Neutrophil (primary cell): ENCODE measurements at regions not wholly inside any gene's neighbourhood (a gene's known extent, or its start where the extent isn't known, plus 50 kb on each side); places are given as distances from the start of the nearest gene placed in this dataset.

ENCODE experiments used
- H3K27ac ChIP-seq: fragments of 200-600 bp; sonication (generic); 2 replicates; pipeline ENCODE4 v1.5.1; 2016; ENCODE audit warnings: mild to moderate bottlenecking, moderate library complexity
- H3K27me3 ChIP-seq: fragments of 200-600 bp; sonication (generic); 2 replicates; pipeline ENCODE4 v1.6.0; 2016; ENCODE audit warnings: mild to moderate bottlenecking
- H3K36me3 ChIP-seq: fragments of 200-600 bp; sonication (generic); 2 replicates; pipeline ENCODE4 v1.5.1; 2017
- H3K4me1 ChIP-seq, 2 experiments: fragments of 200-600 bp in 1 of 2; sonication (generic) in 1 of 2; 1 replicate in 1 of 2; 2 replicates in 1 of 2; pipeline versions ENCODE4 v1.5.1 to v1.6.1; 2013 to 2016; ENCODE audit warnings: low read depth in 1 of 2, low read length in 1 of 2, mild to moderate bottlenecking in 1 of 2, moderate library complexity in 1 of 2; ENCODE audit not compliant: control insufficient read depth in 1 of 2, insufficient read depth in 1 of 2
- H3K4me3 ChIP-seq, 2 experiments: fragments of 200-600 bp in 1 of 2; sonication (generic) in 1 of 2; 1 replicate in 1 of 2; 2 replicates in 1 of 2; pipeline ENCODE4 v1.5.1; 2013 to 2016; ENCODE audit warnings: low read depth in 1 of 2, low read length in 1 of 2, mild to moderate bottlenecking in 1 of 2, moderate library complexity in 1 of 2
- H3K9me3 ChIP-seq: fragments of 200-600 bp; sonication (generic); 2 replicates; pipeline ENCODE4 v1.5.1; 2016
- TF ChIP-seq, protein P1 (sequence below): fragments of 200-600 bp; sonication (generic); IDR thresholded peaks from 2 replicates; pipeline ENCODE4 v1.5.1; 2016; ENCODE audit warnings: antibody characterized with exemption

DNA sequence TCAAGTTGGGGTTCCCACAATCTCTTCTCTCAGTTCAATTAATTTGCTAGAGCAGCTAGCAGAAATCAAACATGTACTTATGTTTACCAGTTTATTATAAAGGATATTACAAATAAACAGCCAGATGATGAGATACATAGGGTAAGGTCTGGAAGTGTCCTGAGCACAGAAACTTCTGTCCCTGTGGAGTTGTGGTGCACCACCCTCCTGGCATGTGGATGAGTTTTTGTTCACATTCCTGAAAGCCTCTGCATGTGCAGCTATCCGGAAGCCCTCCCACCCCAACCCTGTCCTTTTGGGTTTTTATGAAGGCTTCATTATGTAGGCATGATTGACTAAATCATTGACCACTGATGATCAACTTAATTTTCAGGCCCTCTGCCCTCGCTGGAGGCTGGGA is 791.2 kb upstream of the ZNF608 start:
- H3K4me1 ChIP-seq: no peaks in the 10 kb centered on the region
- H3K27me3 ChIP-seq: no peaks in the 10 kb centered on the region
- H3K36me3 ChIP-seq: no peaks in the 10 kb centered on the region
- H3K27ac ChIP-seq: no peak overlapping the region
- no peak overlapping the region for H3K4me3 ChIP-seq
- H3K9me3 ChIP-seq: no peaks in the 10 kb centered on the region
- TF ChIP-seq, protein P1, sequence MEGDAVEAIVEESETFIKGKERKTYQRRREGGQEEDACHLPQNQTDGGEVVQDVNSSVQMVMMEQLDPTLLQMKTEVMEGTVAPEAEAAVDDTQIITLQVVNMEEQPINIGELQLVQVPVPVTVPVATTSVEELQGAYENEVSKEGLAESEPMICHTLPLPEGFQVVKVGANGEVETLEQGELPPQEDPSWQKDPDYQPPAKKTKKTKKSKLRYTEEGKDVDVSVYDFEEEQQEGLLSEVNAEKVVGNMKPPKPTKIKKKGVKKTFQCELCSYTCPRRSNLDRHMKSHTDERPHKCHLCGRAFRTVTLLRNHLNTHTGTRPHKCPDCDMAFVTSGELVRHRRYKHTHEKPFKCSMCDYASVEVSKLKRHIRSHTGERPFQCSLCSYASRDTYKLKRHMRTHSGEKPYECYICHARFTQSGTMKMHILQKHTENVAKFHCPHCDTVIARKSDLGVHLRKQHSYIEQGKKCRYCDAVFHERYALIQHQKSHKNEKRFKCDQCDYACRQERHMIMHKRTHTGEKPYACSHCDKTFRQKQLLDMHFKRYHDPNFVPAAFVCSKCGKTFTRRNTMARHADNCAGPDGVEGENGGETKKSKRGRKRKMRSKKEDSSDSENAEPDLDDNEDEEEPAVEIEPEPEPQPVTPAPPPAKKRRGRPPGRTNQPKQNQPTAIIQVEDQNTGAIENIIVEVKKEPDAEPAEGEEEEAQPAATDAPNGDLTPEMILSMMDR: no peak

DNA sequence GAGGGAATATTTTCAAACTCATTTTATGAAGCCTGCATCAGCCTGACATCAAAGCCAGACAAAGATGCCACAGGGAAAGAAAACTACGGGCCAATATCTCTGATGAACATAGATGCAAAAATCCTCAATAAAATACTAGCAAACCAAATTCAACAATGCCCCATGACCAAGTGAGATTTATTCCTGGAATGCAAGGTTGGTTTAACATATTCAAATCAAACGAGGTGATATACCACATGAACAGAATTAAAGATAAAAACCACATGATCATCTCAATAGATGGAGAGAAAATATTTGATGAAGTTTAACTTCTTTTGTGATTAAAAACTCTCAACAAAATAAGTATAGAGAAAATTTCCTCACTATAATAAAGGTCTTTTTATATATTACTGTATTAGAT is 792.0 kb upstream of the ZNF608 start:
- Histone ChIP-seq H3K36me3 (no peaks in the 10 kb centered on the region), H3K27me3 (no peaks in the 10 kb centered on the region), H3K27ac (no peak overlapping the region), H3K9me3 (no peaks in the 10 kb centered on the region), H3K4me3 (no peak overlapping the region), H3K4me1 (no peaks in the 10 kb centered on the region)
- TF ChIP-seq, protein P1: no peak

DNA sequence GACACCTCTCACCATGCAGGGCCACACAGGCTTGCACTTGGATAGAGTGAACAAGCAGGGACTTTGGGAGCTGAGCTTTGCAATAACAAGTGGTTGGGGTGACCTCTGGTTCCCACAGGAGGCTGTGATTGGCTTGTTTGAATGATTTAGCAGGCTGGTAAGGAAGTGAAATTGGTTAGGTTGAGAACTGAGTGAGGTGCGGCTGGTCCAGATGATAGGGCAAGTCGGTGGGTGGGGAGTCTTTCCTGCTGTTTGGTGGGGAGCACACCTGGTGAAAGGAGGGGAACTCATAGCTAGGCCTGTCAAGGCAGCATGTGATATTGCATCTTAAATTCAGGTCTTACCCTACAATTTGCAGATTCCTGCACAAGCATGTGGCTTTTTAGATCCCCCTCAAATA is 794.6 kb upstream of the ZNF608 start:
- no peaks in the 10 kb centered on the region for H3K36me3 ChIP-seq
- no peak overlapping the region for H3K4me3 ChIP-seq
- no peaks in the 10 kb centered on the region for H3K27me3 ChIP-seq
- H3K9me3 ChIP-seq: no peaks in the 10 kb centered on the region
- TF ChIP-seq, protein P1: no peak
- no peaks in the 10 kb centered on the region for H3K4me1 ChIP-seq
- H3K27ac ChIP-seq: no peak overlapping the region

DNA sequence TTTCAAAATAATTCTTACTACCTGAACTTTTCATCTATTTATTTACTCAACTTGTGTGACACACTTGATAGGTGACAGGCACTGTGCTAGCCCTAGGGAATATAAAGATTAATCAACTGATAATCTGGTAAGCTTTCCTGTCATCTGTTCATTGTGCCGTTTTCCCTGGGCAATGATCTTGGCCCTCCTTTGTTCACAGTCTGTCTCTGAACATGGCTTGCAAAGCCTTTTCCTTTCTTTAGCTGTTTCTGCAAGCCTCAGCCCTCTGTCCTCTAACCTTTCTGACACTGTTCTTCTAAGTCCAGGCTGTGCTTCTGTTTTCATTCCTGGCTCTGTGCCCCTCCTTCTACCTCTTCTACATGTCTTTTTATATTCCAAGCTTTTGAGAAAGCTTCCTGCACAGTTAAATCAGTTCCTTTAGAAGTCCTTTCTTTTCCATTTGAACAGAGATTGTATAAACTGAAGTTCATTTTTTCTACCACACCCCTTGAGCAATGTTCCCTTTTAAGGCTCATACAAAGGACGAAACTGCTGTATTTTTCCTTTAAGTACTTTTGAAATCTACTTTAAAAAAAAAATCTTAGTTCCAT is 803.0 kb upstream of the ZNF608 start:
- no peaks in the 10 kb centered on the region for H3K9me3 ChIP-seq
- H3K4me3 ChIP-seq: no peak overlapping the region
- TF ChIP-seq, protein P1: no peak
- no peaks in the 10 kb centered on the region for H3K4me1 ChIP-seq
- H3K27me3 ChIP-seq: no peaks in the 10 kb centered on the region
- no peaks in the 10 kb centered on the region for H3K36me3 ChIP-seq
- H3K27ac ChIP-seq: no peak overlapping the region

DNA sequence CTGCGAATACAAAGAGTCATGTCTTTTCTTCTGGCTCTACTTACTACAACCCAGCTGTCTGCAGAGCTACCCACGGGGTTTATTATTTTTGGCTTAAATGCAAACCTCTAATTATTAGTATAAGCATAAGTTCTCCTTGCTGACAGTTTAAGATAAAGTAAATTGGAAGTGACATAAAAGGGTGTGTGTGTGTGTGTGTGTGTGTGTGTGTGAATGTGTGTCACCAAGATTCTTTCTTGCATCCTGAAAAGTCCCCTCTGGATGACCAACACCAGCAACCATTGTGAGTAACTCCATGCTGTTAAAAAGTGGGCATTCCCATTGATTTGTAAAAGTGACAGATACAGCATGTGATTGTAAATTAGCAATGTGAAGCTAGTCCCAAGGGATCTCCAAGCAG is 803.8 kb upstream of the ZNF608 start:
- H3K27me3 ChIP-seq: no peaks in the 10 kb centered on the region
- H3K4me1 ChIP-seq: no peaks in the 10 kb centered on the region
- H3K27ac ChIP-seq: no peak overlapping the region
- no peaks in the 10 kb centered on the region for H3K36me3 ChIP-seq
- TF ChIP-seq, protein P1: no peak
- H3K4me3 ChIP-seq: no peak overlapping the region
- H3K9me3 ChIP-seq: no peaks in the 10 kb centered on the region

DNA sequence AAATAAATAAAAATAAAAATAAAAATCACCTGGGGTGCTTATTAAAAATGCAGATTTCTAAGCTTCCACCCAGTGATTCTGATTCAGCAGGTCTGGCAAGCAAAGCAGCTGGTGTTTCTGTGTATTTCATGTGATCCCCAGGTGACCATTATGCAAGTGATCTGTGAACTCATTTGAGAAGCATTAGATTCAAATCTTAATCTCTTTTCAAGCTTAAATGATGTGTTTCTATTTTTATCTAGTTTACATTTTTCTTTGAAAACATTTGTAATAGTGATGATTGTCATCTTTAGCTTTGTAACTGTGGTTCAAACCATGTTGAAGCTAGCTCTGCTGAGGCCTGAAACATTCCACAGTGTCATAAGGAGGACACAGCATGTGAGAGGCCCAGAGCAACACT is 804.8 kb upstream of the ZNF608 start:
- TF ChIP-seq, protein P1: no peak
- Histone ChIP-seq H3K4me1 (no peaks in the 10 kb centered on the region), H3K36me3 (no peaks in the 10 kb centered on the region), H3K4me3 (no peak overlapping the region), H3K27ac (no peak overlapping the region), H3K27me3 (no peaks in the 10 kb centered on the region), H3K9me3 (no peaks in the 10 kb centered on the region)
